Smooth muscle cell (in vitro differentiated cells): ENCODE measurements at regions not wholly inside any gene's neighbourhood (a gene's known extent, or its start where the extent isn't known, plus 50 kb on each side); places are given as distances from the start of the nearest gene placed in this dataset.

Source experiments
- DNase-seq: peaks from one replicate; lab custom pipeline; 2025; ENCODE audit not compliant: unreplicated experiment; lab: John Stamatoyannopoulos, UW
- H2AFZ ChIP-seq: fragments of 200-600 bp; sonication (generic); 2 replicates; pipeline ENCODE4 v1.6.0; 2016; ENCODE audit warnings: antibody characterized with exemption, low read depth, mild to moderate bottlenecking
- H3F3A ChIP-seq: fragments of 200-600 bp; sonication (generic); 2 replicates; pipeline ENCODE4 v1.6.0; 2017; ENCODE audit warnings: antibody characterized with exemption, low read depth
- H3K27ac ChIP-seq: fragments of 200-600 bp; sonication (generic); 2 replicates; pipeline ENCODE4 v1.5.1; 2016; ENCODE audit warnings: low read depth, mild to moderate bottlenecking
- H3K27me3 ChIP-seq: fragments of 200-600 bp; sonication (generic); 2 replicates; pipeline ENCODE4 v1.6.1; 2016; ENCODE audit warnings: low read depth, mild to moderate bottlenecking
- H3K36me3 ChIP-seq: fragments of 200-600 bp; sonication (generic); 2 replicates; pipeline ENCODE4 v1.5.1; 2016; ENCODE audit warnings: low read depth
- H3K4me1 ChIP-seq: fragments of 200-600 bp; sonication (generic); 2 replicates; pipeline ENCODE4 v1.5.1; 2016; ENCODE audit warnings: low read depth
- H3K4me2 ChIP-seq: fragments of 200-600 bp; sonication (generic); 2 replicates; pipeline ENCODE4 v1.6.0; 2016; ENCODE audit warnings: mild to moderate bottlenecking
- H3K4me3 ChIP-seq: fragments of 200-600 bp; sonication (generic); 2 replicates; pipeline ENCODE4 v1.5.1; 2016; ENCODE audit warnings: mild to moderate bottlenecking
- H3K79me2 ChIP-seq: fragments of 200-600 bp; sonication (generic); 2 replicates; pipeline ENCODE4 v1.6.0; 2016; ENCODE audit warnings: low read depth, mild to moderate bottlenecking
- H3K9ac ChIP-seq: fragments of 200-600 bp; sonication (generic); 2 replicates; pipeline ENCODE4 v1.6.0; 2016; ENCODE audit warnings: low read depth
- H3K9me3 ChIP-seq: fragments of 200-600 bp; sonication (generic); replicated peaks from 2 replicates; pipeline ENCODE4 v1.5.1; 2016; ENCODE audit warnings: low read depth
- H4K20me1 ChIP-seq: fragments of 200-600 bp; sonication (generic); 2 replicates; pipeline ENCODE4 v1.6.0; 2016; ENCODE audit warnings: low read depth
- WGBS: methylation state at CpG from one replicate; pipeline ENCODE4 v1.1.7; 2016; ENCODE audit warnings: low lambda C conversion rate; 5-methylcytosine and 5-hydroxymethylcytosine counted together
- TF ChIP-seq, protein P1 (sequence below): fragments of 200-600 bp; sonication (generic); IDR thresholded peaks from 2 replicates; pipeline ENCODE4 v1.5.1; 2017; ENCODE audit warnings: borderline replicate concordance, mild to moderate bottlenecking, antibody characterized with exemption; ENCODE audit not compliant: insufficient read depth, poor library complexity, severe bottlenecking

DNA sequence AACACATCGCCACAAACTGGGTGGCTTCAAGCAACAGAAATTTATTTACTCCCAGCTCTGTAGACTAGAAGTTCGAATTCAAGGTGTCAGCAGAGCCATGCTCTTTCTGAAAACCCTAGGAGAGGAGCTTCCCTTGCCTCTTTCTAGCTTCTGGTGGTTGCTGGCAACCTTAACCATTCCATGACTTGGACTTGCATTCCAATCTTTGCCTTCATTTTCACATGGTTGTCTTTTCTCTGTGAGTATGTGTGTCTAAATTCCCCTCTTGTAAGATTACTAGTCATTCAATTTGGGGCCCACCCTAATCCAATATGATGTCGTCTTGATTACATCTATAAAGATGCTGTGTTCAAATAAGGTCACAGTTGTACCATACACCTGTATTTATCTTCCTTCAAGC, 65.9 kb upstream of the PRKG1 start:
- H3K9me3 ChIP-seq = no peaks in the 10 kb centered on the region
- H3K4me3 ChIP-seq = no peak overlapping the region
- H3K36me3 ChIP-seq = no peaks in the 10 kb centered on the region
- WGBS = 93% methylated on average over 3 of the region's 3 CpGs
- no peak overlapping the region for H2AFZ ChIP-seq
- no peaks in the 10 kb centered on the region for H3K27me3 ChIP-seq
- H3F3A ChIP-seq = no peaks in the 10 kb centered on the region
- H3K4me1 ChIP-seq = peaks cover 5% of the 10 kb centered on the region
- no peaks in the 10 kb centered on the region for H4K20me1 ChIP-seq
- no peaks in the 10 kb centered on the region for H3K79me2 ChIP-seq
- DNase-seq = no peak
- no peak overlapping the region for H3K4me2 ChIP-seq
- H3K27ac ChIP-seq = no peak overlapping the region
- no peak overlapping the region for H3K9ac ChIP-seq
- TF ChIP-seq, protein P1, sequence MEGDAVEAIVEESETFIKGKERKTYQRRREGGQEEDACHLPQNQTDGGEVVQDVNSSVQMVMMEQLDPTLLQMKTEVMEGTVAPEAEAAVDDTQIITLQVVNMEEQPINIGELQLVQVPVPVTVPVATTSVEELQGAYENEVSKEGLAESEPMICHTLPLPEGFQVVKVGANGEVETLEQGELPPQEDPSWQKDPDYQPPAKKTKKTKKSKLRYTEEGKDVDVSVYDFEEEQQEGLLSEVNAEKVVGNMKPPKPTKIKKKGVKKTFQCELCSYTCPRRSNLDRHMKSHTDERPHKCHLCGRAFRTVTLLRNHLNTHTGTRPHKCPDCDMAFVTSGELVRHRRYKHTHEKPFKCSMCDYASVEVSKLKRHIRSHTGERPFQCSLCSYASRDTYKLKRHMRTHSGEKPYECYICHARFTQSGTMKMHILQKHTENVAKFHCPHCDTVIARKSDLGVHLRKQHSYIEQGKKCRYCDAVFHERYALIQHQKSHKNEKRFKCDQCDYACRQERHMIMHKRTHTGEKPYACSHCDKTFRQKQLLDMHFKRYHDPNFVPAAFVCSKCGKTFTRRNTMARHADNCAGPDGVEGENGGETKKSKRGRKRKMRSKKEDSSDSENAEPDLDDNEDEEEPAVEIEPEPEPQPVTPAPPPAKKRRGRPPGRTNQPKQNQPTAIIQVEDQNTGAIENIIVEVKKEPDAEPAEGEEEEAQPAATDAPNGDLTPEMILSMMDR = no peak

DNA sequence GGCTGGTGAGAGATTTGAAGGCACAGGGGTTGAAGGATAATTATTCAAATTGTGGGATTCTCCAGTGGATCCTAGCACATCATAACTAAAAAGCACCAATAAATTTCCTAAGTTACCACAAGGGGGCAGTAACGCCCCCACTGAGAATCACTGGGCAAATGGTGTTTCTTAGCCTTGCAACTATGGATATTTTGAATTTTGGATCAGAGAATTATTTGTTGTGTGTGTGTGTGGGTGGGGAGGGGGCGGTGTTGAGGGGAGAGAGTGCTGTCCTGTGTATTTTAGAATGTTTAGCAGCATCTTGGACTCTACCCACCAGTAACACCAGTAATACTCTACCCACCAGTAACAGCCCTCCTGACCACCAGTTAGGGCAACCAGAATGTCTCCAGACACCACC, 63.3 kb upstream of the PRKG1 start:
- Histone ChIP-seq H3K79me2 (no peaks in the 10 kb centered on the region), H4K20me1 (no peaks in the 10 kb centered on the region), H3K27me3 (no peaks in the 10 kb centered on the region), H3K36me3 (no peaks in the 10 kb centered on the region), H3K9me3 (no peaks in the 10 kb centered on the region), H3K4me3 (no peak overlapping the region), H3K9ac (no peak overlapping the region), H2AFZ (no peak overlapping the region), H3F3A (no peaks in the 10 kb centered on the region), H3K4me1 (peaks cover 10% of the 10 kb centered on the region), H3K4me2 (no peak overlapping the region), H3K27ac (no peak overlapping the region)
- DNase-seq = no peak
- TF ChIP-seq, protein P1 = peak; percentile 85
- 6% methylated on average over 2 of the region's 2 CpGs for WGBS

DNA sequence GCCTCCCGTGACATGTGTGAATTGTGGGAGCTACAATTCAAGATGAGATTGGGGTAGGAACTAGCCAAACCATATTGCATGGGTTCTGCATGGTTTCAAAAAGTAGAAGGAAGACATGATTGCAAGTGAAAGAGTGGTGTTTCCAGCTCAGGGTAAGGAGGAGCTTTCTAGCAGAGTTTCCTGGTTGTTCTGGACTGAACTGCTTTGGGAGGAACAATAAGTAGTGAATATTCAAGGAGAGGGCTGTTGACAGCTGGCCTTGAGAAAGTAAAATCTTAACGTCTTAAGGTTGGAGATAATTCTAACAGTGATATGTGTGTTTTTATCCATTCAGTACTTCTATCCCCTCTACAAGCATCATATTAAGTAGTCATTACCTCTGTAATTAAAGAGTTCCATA, 62.2 kb upstream of the PRKG1 start:
- Histone ChIP-seq H3K9me3 (no peaks in the 10 kb centered on the region), H3K27me3 (no peaks in the 10 kb centered on the region)
- WGBS = 76% methylated on average over 2 of the region's 2 CpGs

More for the DNA sequence above, 62.2 kb upstream of the PRKG1 start:
- Histone ChIP-seq H3K27ac (no peak overlapping the region), H3F3A (no peaks in the 10 kb centered on the region), H3K36me3 (no peaks in the 10 kb centered on the region), H2AFZ (no peak overlapping the region), H3K4me3 (no peak overlapping the region), H4K20me1 (no peaks in the 10 kb centered on the region), H3K79me2 (no peaks in the 10 kb centered on the region), H3K4me1 (peaks cover 10% of the 10 kb centered on the region), H3K9ac (no peak overlapping the region), H3K4me2 (no peak overlapping the region)
- TF ChIP-seq, protein P1 = no peak
- DNase-seq = no peak
